ENCODE measurements at regions not wholly inside any gene's neighbourhood (a gene's known extent, or its start where the extent isn't known, plus 50 kb on each side); places are given as distances from the start of the nearest gene placed in this dataset.

DNA sequence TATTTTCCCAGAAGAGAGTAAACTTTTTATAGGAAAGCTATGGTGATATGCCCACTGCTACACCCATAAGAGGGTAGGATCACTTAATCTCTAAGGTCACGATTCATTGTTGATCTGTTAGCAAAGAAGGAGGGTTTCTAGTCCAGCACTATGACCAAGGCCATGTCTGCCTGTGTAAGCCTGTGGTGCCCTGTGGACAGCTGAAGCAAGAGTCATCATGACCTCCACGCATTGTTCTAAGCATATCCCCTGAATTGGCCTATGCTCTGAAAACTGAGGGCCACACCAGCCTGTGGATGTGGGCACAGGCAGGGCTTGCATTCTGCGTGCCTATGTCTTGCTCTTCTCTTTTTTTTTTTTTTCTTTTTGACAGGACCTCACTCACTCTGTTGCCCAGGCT, 89.8 kb upstream of the SMIM21 start:
- TF ChIP-seq CTCF (IDR thresholded peaks at IDR 0.05 in 4 of 5, conservative IDR thresholded peaks at IDR 0.05 in 1 of 5) (no peak), POLR2A (IDR thresholded peaks at IDR 0.05) (no peak)
